Right renal pelvis (tissue), 4 donors: ENCODE measurements at regions not wholly inside any gene's neighbourhood (a gene's known extent, or its start where the extent isn't known, plus 50 kb on each side); places are given as distances from the start of the nearest gene placed in this dataset.

Source experiments
- DNase-seq, 4 donors: peaks; one replicate each; pipeline ENCODE4 v3.0.0-alpha.2; 2013; ENCODE audit warnings: low read depth in 4 of 4, low spot score in 3 of 4, missing footprints in 1 of 4

- DNase-seq = no peak
Measured at GRCh38 chrX:117215683-117216082, 752.9 kb upstream of the CT83 start.

- DNase-seq = no peak
Measured at GRCh38 chrX:117196481-117196880, 733.7 kb upstream of the CT83 start.

GRCh38 chrX:117147249-117147648 is 684.5 kb upstream of the CT83 start:
- DNase-seq = no peak

GRCh38 chrX:117138070-117138469 is 675.3 kb upstream of the CT83 start:
- no peak for DNase-seq

- no peak for DNase-seq
Measured at GRCh38 chrX:117134983-117135382, 672.2 kb upstream of the CT83 start.

GRCh38 chrX:117120700-117121099 is 657.9 kb upstream of the CT83 start:
- no peak for DNase-seq

- no peak for DNase-seq
Measured at GRCh38 chrX:117096528-117096927, 633.8 kb upstream of the CT83 start.

GRCh38 chrX:117095393-117095792 is 632.6 kb upstream of the CT83 start:
- DNase-seq = no peak

GRCh38 chrX:117094149-117094548 is 631.4 kb upstream of the CT83 start:
- no peak for DNase-seq

GRCh38 chrX:117093319-117093718 is 630.5 kb upstream of the CT83 start:
- DNase-seq = no peak

- no peak for DNase-seq
Measured at GRCh38 chrX:117092641-117093040, 629.9 kb upstream of the CT83 start.

GRCh38 chrX:117063224-117063623 is 600.4 kb upstream of the CT83 start:
- DNase-seq = no peak

- DNase-seq = no peak
Measured at GRCh38 chrX:117059848-117060247, 597.1 kb upstream of the CT83 start.

GRCh38 chrX:117053260-117053659 is 590.5 kb upstream of the CT83 start:
- DNase-seq = no peak

- no peak for DNase-seq
Measured at GRCh38 chrX:117038918-117039440, 576.2 kb upstream of the CT83 start.

GRCh38 chrX:117010243-117010642 is 547.5 kb upstream of the CT83 start:
- DNase-seq = no peak

GRCh38 chrX:117002981-117003380 is 540.2 kb upstream of the CT83 start:
- DNase-seq = no peak

- no peak for DNase-seq
Measured at GRCh38 chrX:116975517-116975916, 512.7 kb upstream of the CT83 start.

- DNase-seq = no peak
Measured at GRCh38 chrX:116972362-116972761, 509.6 kb upstream of the CT83 start.

GRCh38 chrX:116961872-116962582 is 499.3 kb upstream of the CT83 start:
- peak in 2 of 4 donors; percentile 1 to 2 for DNase-seq

- DNase-seq = no peak
Measured at GRCh38 chrX:116930311-116930710, 467.5 kb upstream of the CT83 start.

- no peak for DNase-seq
Measured at GRCh38 chrX:116897526-116897925, 434.8 kb upstream of the CT83 start.

GRCh38 chrX:116881961-116882360 is 419.2 kb upstream of the CT83 start:
- DNase-seq = no peak
